NOMO-1 (cell line): ENCODE measurements at regions not wholly inside any gene's neighbourhood (a gene's known extent, or its start where the extent isn't known, plus 50 kb on each side); places are given as distances from the start of the nearest gene placed in this dataset.

Experiments used
- DNase-seq, 2 experiments: peaks; one replicate each; lab custom pipeline; 2025; ENCODE audit not compliant: unreplicated experiment in 2 of 2; lab: John Stamatoyannopoulos, UW

- no peak for DNase-seq
Observed at GRCh38 chr9:129490583-129491486, 130.1 kb downstream of the C9orf50 start.

- DNase-seq = no peak
Observed at GRCh38 chr9:129489838-129490582, 130.9 kb downstream of the C9orf50 start.

- DNase-seq = peak in 1 of 2 experiments; percentile 25
Observed at GRCh38 chr9:129487658-129488483, 133.0 kb downstream of the C9orf50 start.

GRCh38 chr9:129486756-129487657 is 133.9 kb downstream of the C9orf50 start:
- no peak for DNase-seq

GRCh38 chr9:129485145-129485774 is 135.6 kb downstream of the C9orf50 start:
- no peak for DNase-seq

GRCh38 chr9:129484352-129485000 is 136.4 kb downstream of the C9orf50 start:
- DNase-seq = no peak

GRCh38 chr9:129483415-129484351 is 137.2 kb downstream of the C9orf50 start:
- DNase-seq = peak; percentile 42 to 43

GRCh38 chr9:129482521-129483414 is 138.1 kb downstream of the C9orf50 start:
- DNase-seq = peak in 1 of 2 experiments; percentile 39

GRCh38 chr9:129481810-129482511 is 138.9 kb downstream of the C9orf50 start:
- DNase-seq = no peak

- DNase-seq = no peak
Observed at GRCh38 chr9:129481424-129481809, 139.5 kb downstream of the C9orf50 start.

GRCh38 chr9:129480745-129481144 is 140.2 kb downstream of the C9orf50 start:
- DNase-seq = no peak

- DNase-seq = no peak
Observed at GRCh38 chr9:129480227-129480626, 140.7 kb downstream of the C9orf50 start.

GRCh38 chr9:129479631-129480011 is 141.3 kb downstream of the C9orf50 start:
- no peak for DNase-seq

- DNase-seq = no peak
Observed at GRCh38 chr9:129478961-129479630, 141.8 kb downstream of the C9orf50 start.

- DNase-seq = no peak
Observed at GRCh38 chr9:129478461-129478860, 142.4 kb downstream of the C9orf50 start.
